H1 (cell line): ENCODE measurements at regions not wholly inside any gene's neighbourhood (a gene's known extent, or its start where the extent isn't known, plus 50 kb on each side); places are given as distances from the start of the nearest gene placed in this dataset.

ENCODE experiments used
- CREB1 ChIP-seq: IDR thresholded peaks from 2 replicates; pipeline ENCODE4 v1.6.1; 2012; ENCODE audit warnings: inconsistent platforms
- EZH2 ChIP-seq: fragments of 200-600 bp; sonication (generic); IDR thresholded peaks from 2 replicates; pipeline ENCODE4 v1.7.1; 2012; ENCODE audit warnings: low read depth, mild to moderate bottlenecking, moderate library complexity, low read length, inconsistent platforms; ENCODE audit not compliant: severe bottlenecking
- HDAC6 ChIP-seq: IDR thresholded peaks from one replicate; pipeline ENCODE4 v1.7.1; 2012; ENCODE audit warnings: low read depth, mild to moderate bottlenecking, inconsistent platforms, low read length, moderate library complexity
- MAFK ChIP-seq: IDR thresholded peaks from 2 replicates; pipeline ENCODE4 v1.6.1; 2012; ENCODE audit warnings: low read depth, mild to moderate bottlenecking, improper control_type of control experiment, low read length
- PHF8 ChIP-seq: fragments of 200-600 bp; sonication (generic); conservative IDR thresholded peaks from 2 replicates; pipeline ENCODE4 v1.7.1; 2012; ENCODE audit warnings: low read depth, mild to moderate bottlenecking, inconsistent platforms, low read length, moderate library complexity
- POLR2A ChIP-seq, 2 experiments: IDR thresholded peaks; 1 replicate in 1 of 2; 2 replicates in 1 of 2; pipeline ENCODE4 v1.6.1; 2011; ENCODE audit warnings: low read depth in 2 of 2, low read length in 2 of 2, mild to moderate bottlenecking in 2 of 2; ENCODE audit errors: control extremely low read depth in 1 of 2
- SAP30 ChIP-seq: fragments of 300-600 bp; sonication (generic); IDR thresholded peaks from 2 replicates; pipeline ENCODE4 v1.7.1; 2012; ENCODE audit warnings: low read length, moderate library complexity, mild to moderate bottlenecking, inconsistent platforms; ENCODE audit not compliant: insufficient read depth, insufficient replicate concordance
- SRF ChIP-seq: IDR thresholded peaks from 2 replicates; pipeline ENCODE4 v1.6.1; 2011; ENCODE audit warnings: mild to moderate bottlenecking, low read depth, low read length, moderate library complexity
- TEAD4 ChIP-seq: IDR thresholded peaks from 2 replicates; pipeline ENCODE4 v1.6.1; 2012; ENCODE audit warnings: low read depth, low read length, inconsistent platforms, mixed read lengths

DNA sequence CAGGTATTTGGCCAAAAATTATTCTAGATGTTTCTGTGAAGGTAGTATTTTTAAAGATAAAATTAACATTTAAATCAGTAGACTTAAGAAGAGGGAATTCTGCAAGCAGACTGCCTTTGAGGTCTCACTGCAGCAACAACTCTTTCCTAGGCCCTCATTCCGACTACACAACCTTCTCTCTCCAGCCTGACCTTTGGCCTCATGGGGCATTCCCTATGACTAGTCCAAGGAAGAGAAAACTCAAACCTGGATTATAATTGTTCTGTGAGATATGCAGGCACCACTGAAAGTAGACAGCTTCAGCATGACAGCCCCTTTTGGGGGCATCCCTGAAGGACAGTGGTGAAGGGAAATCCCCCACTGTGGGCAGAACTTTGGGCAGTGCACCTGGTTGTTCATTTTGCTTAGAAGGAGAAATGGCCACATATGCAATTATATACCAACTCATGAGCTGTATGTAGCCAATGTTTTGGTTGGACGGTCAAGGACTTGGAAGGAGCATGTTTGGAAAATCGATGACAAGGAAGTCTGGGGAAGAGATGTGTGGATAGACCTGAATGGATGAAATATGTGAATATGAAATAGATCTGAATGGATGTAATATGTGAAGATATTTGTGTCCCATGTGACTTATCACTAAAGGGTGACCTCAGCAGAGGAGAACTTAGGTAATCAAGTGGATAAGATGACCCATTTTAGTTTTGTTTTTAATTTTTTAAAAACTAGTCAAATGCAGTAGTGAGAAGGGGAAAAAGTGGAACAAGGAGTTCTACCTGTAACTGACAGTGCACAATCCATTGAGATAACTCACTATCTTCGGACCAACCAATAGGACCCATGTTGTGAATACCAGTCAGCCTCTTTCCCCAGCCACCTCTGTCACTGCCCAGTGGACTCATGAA is 233.3 kb upstream of the FOXN3 start (continued):
- TF ChIP-seq SAP30 (no peak), CREB1 (no peak), HDAC6 (no peak), SRF (no peak), PHF8 (no peak), TEAD4 (no peak), MAFK (no peak), POLR2A (IDR thresholded peaks at IDR 0.05; ENCODE audit: control extremely low read depth in 1 of 2, low read depth in 2 of 2, low read length in 2 of 2) (no peak), EZH2 (no peak)
- TF ChIP-seq, all 59 proteins: peak for 0
